ENCODE measurements at regions not wholly inside any gene's neighbourhood (a gene's known extent, or its start where the extent isn't known, plus 50 kb on each side); places are given as distances from the start of the nearest gene placed in this dataset.

GRCh38 chr12:77377622-77378021, 312.3 kb upstream of the E2F7 start:
- H3K4me3 ChIP-seq, result no peak overlapping the region
- no peak for ATAC-seq
- H3K27ac ChIP-seq (ENCODE audit: extremely low read depth, low read depth, low read length), result no peak overlapping the region
- no peaks in the 10 kb centered on the region for H3K36me3 ChIP-seq (ENCODE audit: control insufficient read depth, insufficient read depth, low read length)
- CTCF ChIA-PET (ENCODE audit: low intra/inter-chr PET ratio), result no interaction called here
- H3K27me3 ChIP-seq (ENCODE audit: control insufficient read depth in 2 of 2, insufficient read depth in 2 of 2, low read length in 2 of 2), result no peaks in the 10 kb centered on the region
- H3K79me2 ChIP-seq (ENCODE audit: control insufficient read depth, insufficient read depth, low read length), result no peaks in the 10 kb centered on the region
- H3K9me1 ChIP-seq (ENCODE audit: control insufficient read depth, insufficient read depth, low read length), result no peaks in the 10 kb centered on the region
- no peak for FAIRE-seq
- WGBS (ENCODE audit: insufficient coverage, low coverage, missing lambda C conversion rate), result 2% methylated on average over 6 of the region's 6 CpGs
- intact Hi-C loops (cut with micrococcal nuclease) (no loop called here), in situ Hi-C loops (cut with MboI) (no loop called here)
- H3K4me1 ChIP-seq (replicated peaks in 1 of 2; ENCODE audit: control insufficient read depth in 2 of 2, insufficient read depth in 2 of 2, low read length in 2 of 2), result no peaks in the 10 kb centered on the region
- H3K4me2 ChIP-seq (ENCODE audit: insufficient read depth, low read length), result no peak overlapping the region
- H3K9me3 ChIP-seq (replicated peaks; ENCODE audit: control insufficient read depth, insufficient read depth, low read depth, low read length), result no peaks in the 10 kb centered on the region
- H2AFZ ChIP-seq (ENCODE audit: low read depth, low read length), result no peak overlapping the region
- no peak overlapping the region for H3K9ac ChIP-seq (ENCODE audit: insufficient read depth in 1 of 2, low read depth in 2 of 2, low read length in 2 of 2)
- no peak for DNase-seq (ENCODE audit: extremely low read depth in 1 of 4, low spot score in 3 of 4)
- no peaks in the 10 kb centered on the region for H4K20me1 ChIP-seq (replicated peaks; ENCODE audit: control insufficient read depth, insufficient read depth, low read length)
- BruUV-seq (replicated peaks), result no TSS peak
- POLR2A ChIA-PET, result no interaction called here
- TF ChIP-seq ZNF518B (CRISPR knock-in tag; IDR thresholded peaks at IDR 0.05), result no peak
- no peak for TF ChIP-seq SFPQ (IDR thresholded peaks at IDR 0.05; ENCODE audit: low read depth, low read length)
- no peak for TF ChIP-seq ZC3H8 (IDR thresholded peaks at IDR 0.05)
- no peak for TF ChIP-seq ZNF780A (CRISPR knock-in tag; IDR thresholded peaks at IDR 0.05)
- TF ChIP-seq CREB5 (CRISPR knock-in tag; IDR thresholded peaks at IDR 0.05), result no peak
- TF ChIP-seq TAF9B (IDR thresholded peaks at IDR 0.05; ENCODE audit: partially characterized antibody), result no peak
- TF ChIP-seq IRF1 (CRISPR knock-in tag; IDR thresholded peaks at IDR 0.05; ENCODE audit: borderline replicate concordance), result no peak
- no peak for TF ChIP-seq SRSF3 (IDR thresholded peaks at IDR 0.05; ENCODE audit: insufficient read depth, low read length)
- no peak for TF ChIP-seq BACH1 (tag; IDR thresholded peaks at IDR 0.05)
- TF ChIP-seq DEAF1 (CRISPR knock-in tag; IDR thresholded peaks at IDR 0.05), result no peak
- TF ChIP-seq KDM1A (IDR thresholded peaks at IDR 0.05), result no peak
- TF ChIP-seq E2F5 (CRISPR knock-in tag; IDR thresholded peaks at IDR 0.05), result no peak
- no peak for TF ChIP-seq U2AF2 (optimal IDR thresholded peaks at IDR 0.05; ENCODE audit: low read depth, low read length)
